Mesenchymal stem cell (in vitro differentiated cells and primary cell): ENCODE measurements at regions not wholly inside any gene's neighbourhood (a gene's known extent, or its start where the extent isn't known, plus 50 kb on each side); places are given as distances from the start of the nearest gene placed in this dataset.

ENCODE experiments used
- DNase-seq: peaks from one replicate; pipeline ENCODE4 v3.0.0-alpha.2; 2013
- H2AFZ ChIP-seq: one replicate; pipeline ENCODE4 v1.6.1; 2013; ENCODE audit warnings: low read depth, mild to moderate bottlenecking, control low read depth, inconsistent platforms, low read length, moderate library complexity
- H2AK5ac ChIP-seq: 2 replicates; pipeline ENCODE4 v1.6.1; 2013; ENCODE audit warnings: low read length, moderate library complexity, mild to moderate bottlenecking, inconsistent platforms; ENCODE audit not compliant: severe bottlenecking
- H2BK120ac ChIP-seq: one replicate; pipeline ENCODE4 v1.6.1; 2013; ENCODE audit warnings: low read depth, mild to moderate bottlenecking, inconsistent platforms, low read length, moderate library complexity
- H2BK12ac ChIP-seq, 2 experiments: one replicate each; pipeline ENCODE4 v1.6.1; 2013; ENCODE audit warnings: inconsistent platforms in 2 of 2, low read length in 2 of 2, mild to moderate bottlenecking in 2 of 2, moderate library complexity in 2 of 2, control low read depth in 1 of 2
- H2BK15ac ChIP-seq: one replicate; pipeline ENCODE4 v1.6.1; 2013; ENCODE audit warnings: mild to moderate bottlenecking, low read depth, inconsistent platforms; ENCODE audit not compliant: poor library complexity, severe bottlenecking
- H2BK5ac ChIP-seq: 2 replicates; pipeline ENCODE4 v1.6.1; 2013; ENCODE audit warnings: low read depth, mild to moderate bottlenecking, low read length, control low read depth, inconsistent platforms; ENCODE audit not compliant: poor library complexity, severe bottlenecking
- H3K14ac ChIP-seq, 2 experiments: one replicate each; pipeline ENCODE4 v1.6.1; 2013; ENCODE audit warnings: inconsistent platforms in 2 of 2, low read length in 2 of 2, control low read depth in 1 of 2, mild to moderate bottlenecking in 1 of 2, moderate library complexity in 1 of 2
- H3K18ac ChIP-seq, 2 experiments: one replicate each; pipeline ENCODE4 v1.6.1; 2013; ENCODE audit warnings: inconsistent platforms in 2 of 2, low read length in 2 of 2, control low read depth in 1 of 2, low read depth in 1 of 2, mild to moderate bottlenecking in 1 of 2
- H3K23ac ChIP-seq, 2 experiments: one replicate each; pipeline ENCODE4 v1.6.1; 2013; ENCODE audit warnings: inconsistent platforms in 2 of 2, low read length in 2 of 2, mild to moderate bottlenecking in 2 of 2, moderate library complexity in 2 of 2, control low read depth in 1 of 2
- H3K27ac ChIP-seq: 2 replicates; pipeline ENCODE4 v1.5.1; 2013; ENCODE audit warnings: mild to moderate bottlenecking, moderate library complexity, low read length, control low read depth, inconsistent platforms; ENCODE audit not compliant: poor library complexity, severe bottlenecking
- H3K27me3 ChIP-seq, 2 experiments: 2 replicates each; pipeline versions ENCODE4 v1.6.1 to v1.7.0; 2013; ENCODE audit warnings: low read length in 2 of 2, mild to moderate bottlenecking in 2 of 2, moderate library complexity in 2 of 2, control low read depth in 1 of 2, inconsistent platforms in 1 of 2; ENCODE audit not compliant: control insufficient read depth in 1 of 2, insufficient read depth in 1 of 2
- H3K36me3 ChIP-seq, 2 experiments: 2 replicates each; pipeline versions ENCODE4 v1.6.1 to v1.7.0; 2013; ENCODE audit warnings: low read length in 2 of 2, control low read depth in 1 of 2, inconsistent platforms in 1 of 2, low read depth in 1 of 2, mild to moderate bottlenecking in 1 of 2; ENCODE audit not compliant: insufficient read depth in 2 of 2, control insufficient read depth in 1 of 2
- H3K4ac ChIP-seq, 2 experiments: one replicate each; pipeline ENCODE4 v1.6.1; 2013; ENCODE audit warnings: inconsistent platforms in 2 of 2, low read length in 2 of 2, mild to moderate bottlenecking in 2 of 2, moderate library complexity in 2 of 2, control low read depth in 1 of 2, low read depth in 1 of 2
- H3K4me1 ChIP-seq: 2 replicates; pipeline ENCODE4 v1.6.1; 2013; ENCODE audit warnings: low read depth, low read length, control low read depth; ENCODE audit not compliant: control insufficient read depth, insufficient read depth
- H3K4me2 ChIP-seq: 2 replicates; pipeline ENCODE4 v1.6.1; 2013; ENCODE audit warnings: low read length, mild to moderate bottlenecking, inconsistent platforms; ENCODE audit not compliant: poor library complexity, severe bottlenecking
- H3K4me3 ChIP-seq, 2 experiments: 2 replicates each; pipeline versions ENCODE4 v1.5.1 to v1.7.0; 2013; ENCODE audit warnings: low read length in 2 of 2, mild to moderate bottlenecking in 2 of 2, control low read depth in 1 of 2, low read depth in 1 of 2; ENCODE audit not compliant: insufficient read depth in 1 of 2
- H3K79me1 ChIP-seq: replicated peaks from 2 replicates; pipeline ENCODE4 v1.6.1; 2013; ENCODE audit warnings: mild to moderate bottlenecking, control low read depth, low read length, inconsistent platforms; ENCODE audit not compliant: poor library complexity, severe bottlenecking
- H3K9ac ChIP-seq: 2 replicates; pipeline ENCODE4 v1.7.0; 2013; ENCODE audit warnings: mild to moderate bottlenecking, low read length, moderate library complexity
- H3K9me3 ChIP-seq: 2 replicates; pipeline ENCODE4 v1.7.0; 2013; ENCODE audit warnings: mild to moderate bottlenecking, low read length; ENCODE audit not compliant: control insufficient read depth
- H4K8ac ChIP-seq: one replicate; pipeline ENCODE4 v1.6.1; 2013; ENCODE audit warnings: inconsistent platforms, mild to moderate bottlenecking, low read length, moderate library complexity
- H4K91ac ChIP-seq: one replicate; pipeline ENCODE4 v1.6.1; 2013; ENCODE audit warnings: mild to moderate bottlenecking, low read length, inconsistent platforms
- WGBS: methylation state at CpG from one replicate; pipeline ENCODE4 v1.1.7; 2013; ENCODE audit warnings: mixed read lengths; 5-methylcytosine and 5-hydroxymethylcytosine counted together

- no peak for DNase-seq
Observed at GRCh38 chr3:36114353-36114752, 266.0 kb upstream of the STAC start.

DNA sequence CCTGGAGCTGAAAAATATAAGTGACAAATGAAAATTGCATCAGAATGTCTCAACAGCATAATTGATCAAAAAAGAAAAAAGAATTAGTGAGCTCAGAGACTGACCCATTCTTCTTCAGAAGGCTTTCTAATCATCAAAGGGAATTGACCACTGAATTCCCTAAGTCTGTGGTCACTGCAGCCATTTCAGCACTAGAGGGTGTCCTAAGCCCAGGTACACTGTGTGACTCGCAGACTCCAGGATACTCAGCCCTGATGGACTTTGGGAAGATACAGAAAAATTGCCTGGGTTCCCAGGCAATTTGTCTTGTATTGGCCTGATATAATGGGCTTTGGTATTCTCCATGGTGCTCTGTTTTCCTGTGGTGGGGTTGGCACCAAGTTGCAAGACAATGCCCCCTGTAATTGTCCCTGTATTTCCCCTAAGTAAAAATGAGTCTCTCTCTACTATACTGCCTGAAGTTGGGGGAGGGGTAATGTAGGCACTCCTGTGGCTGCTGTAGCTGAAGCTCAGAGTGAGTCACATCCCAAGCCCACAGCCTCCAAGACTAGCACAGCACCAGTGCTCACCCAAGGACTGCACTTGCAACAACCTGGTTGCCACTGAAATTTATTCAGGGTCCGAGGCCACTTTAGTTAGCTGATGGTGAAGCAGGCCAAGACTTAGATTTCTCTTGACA, 256.0 kb upstream of the STAC start:
- Histone ChIP-seq H4K91ac (no peak overlapping the region), H2BK12ac (no peak overlapping the region), H3K27ac (no peak overlapping the region), H2AFZ (no peak overlapping the region), H3K14ac (no peak overlapping the region), H3K79me1 (no peaks in the 10 kb centered on the region), H3K4me2 (no peak overlapping the region), H3K9ac (no peak overlapping the region), H3K9me3 (peaks cover 7% of the 10 kb centered on the region), H2AK5ac (no peak overlapping the region), H3K18ac (no peak overlapping the region), H3K23ac (no peak overlapping the region), H3K4me3 (no peak overlapping the region), H3K4ac (no peak overlapping the region), H3K36me3 (no peaks in the 10 kb centered on the region), H2BK15ac (no peak overlapping the region), H4K8ac (no peak overlapping the region), H3K4me1 (no peaks in the 10 kb centered on the region), H2BK120ac (no peak overlapping the region), H2BK5ac (no peak overlapping the region), H3K27me3 (no peaks in the 10 kb centered on the region)
- DNase-seq: peak; percentile 39
- 36% methylated on average over 2 of the region's 2 CpGs for WGBS

More at GRCh38 chr3:36114353-36114752, 266.0 kb upstream of the STAC start:
- Histone ChIP-seq H3K79me1 (no peaks in the 10 kb centered on the region), H3K18ac (no peak overlapping the region), H2AFZ (no peak overlapping the region), H3K4ac (no peak overlapping the region), H2BK12ac (no peak overlapping the region), H4K91ac (no peak overlapping the region), H3K27ac (no peak overlapping the region), H3K4me2 (no peak overlapping the region), H3K9ac (no peak overlapping the region), H3K23ac (no peak overlapping the region), H3K4me1 (no peaks in the 10 kb centered on the region), H3K14ac (no peak overlapping the region), H3K27me3 (no peaks in the 10 kb centered on the region), H3K36me3 (no peaks in the 10 kb centered on the region), H3K4me3 (no peak overlapping the region), H3K9me3 (no peaks in the 10 kb centered on the region), H2BK15ac (no peak overlapping the region), H2AK5ac (no peak overlapping the region), H2BK5ac (no peak overlapping the region), H4K8ac (no peak overlapping the region), H2BK120ac (no peak overlapping the region)

DNA sequence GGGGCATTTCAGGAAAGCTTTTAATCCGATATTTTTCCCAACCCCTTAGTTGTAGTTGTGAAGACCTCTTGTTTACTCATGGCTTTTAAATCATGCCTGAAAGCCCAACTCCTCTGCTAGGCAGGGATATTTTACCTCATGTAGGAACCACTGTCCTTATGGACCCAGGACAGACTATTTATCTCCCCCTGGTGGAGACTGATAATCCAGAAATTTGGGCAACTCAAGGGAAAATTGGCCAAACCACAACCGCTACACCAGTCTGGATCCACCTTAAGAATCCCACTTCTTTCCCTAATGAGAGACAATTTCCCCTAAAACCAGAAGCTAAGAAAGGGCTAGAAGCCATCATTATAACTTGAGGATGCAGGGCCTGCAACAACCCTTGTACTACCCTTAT, 248.1 kb upstream of the STAC start:
- Histone ChIP-seq H3K4me2 (no peak overlapping the region), H3K4ac (no peak overlapping the region), H3K9ac (no peak overlapping the region), H3K4me1 (no peaks in the 10 kb centered on the region), H2AFZ (no peak overlapping the region), H2BK12ac (no peak overlapping the region), H2AK5ac (no peak overlapping the region), H3K79me1 (no peaks in the 10 kb centered on the region), H3K36me3 (no peaks in the 10 kb centered on the region), H3K4me3 (no peak overlapping the region), H3K14ac (no peak overlapping the region), H3K27me3 (no peaks in the 10 kb centered on the region), H3K27ac (no peak overlapping the region), H4K91ac (no peak overlapping the region), H2BK15ac (no peak overlapping the region), H2BK120ac (no peak overlapping the region), H3K9me3 (no peaks in the 10 kb centered on the region), H3K18ac (no peak overlapping the region), H4K8ac (no peak overlapping the region), H2BK5ac (no peak overlapping the region), H3K23ac (no peak overlapping the region)
- WGBS: 84% methylated on average over 2 of the region's 2 CpGs
- DNase-seq: no peak

DNA sequence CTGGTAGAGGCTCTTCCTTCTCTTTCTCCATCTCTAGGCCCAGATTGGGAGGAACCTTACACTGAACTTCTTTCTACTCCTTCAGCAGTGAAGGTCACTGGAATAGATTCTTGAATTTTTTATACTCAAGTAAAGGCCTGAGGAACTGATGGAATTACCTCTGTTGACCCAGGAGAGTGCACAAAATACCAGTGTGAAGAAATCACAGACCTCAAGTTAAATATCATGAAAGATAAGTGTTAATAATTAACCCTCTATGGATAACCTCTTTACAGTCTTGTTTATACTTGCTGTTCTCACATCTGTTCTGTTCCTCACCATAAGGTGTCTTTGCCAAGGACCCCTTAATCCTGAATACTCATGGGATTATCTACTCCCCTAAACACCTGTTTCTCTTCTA, 244.4 kb upstream of the STAC start:
- no peak overlapping the region for H3K4me2 ChIP-seq
- no peak for DNase-seq
- no peak overlapping the region for H3K4me3 ChIP-seq
- H2BK5ac ChIP-seq: no peak overlapping the region
- H3K27me3 ChIP-seq: no peaks in the 10 kb centered on the region
- no peaks in the 10 kb centered on the region for H3K4me1 ChIP-seq
- H3K27ac ChIP-seq: no peak overlapping the region
- no peaks in the 10 kb centered on the region for H3K36me3 ChIP-seq
- no peak overlapping the region for H2BK15ac ChIP-seq
- no peak overlapping the region for H2BK12ac ChIP-seq
- no peak overlapping the region for H4K8ac ChIP-seq
- H3K9ac ChIP-seq: no peak overlapping the region
- H3K9me3 ChIP-seq: no peaks in the 10 kb centered on the region
- no peak overlapping the region for H2AFZ ChIP-seq
- H3K4ac ChIP-seq: no peak overlapping the region
- H3K18ac ChIP-seq: no peak overlapping the region
- H3K23ac ChIP-seq: no peak overlapping the region
- H2BK120ac ChIP-seq: no peak overlapping the region
- H3K79me1 ChIP-seq: no peaks in the 10 kb centered on the region
- no peak overlapping the region for H3K14ac ChIP-seq
- no peak overlapping the region for H4K91ac ChIP-seq
- H2AK5ac ChIP-seq: no peak overlapping the region
